ENCODE measurements at regions not wholly inside any gene's neighbourhood (a gene's known extent, or its start where the extent isn't known, plus 50 kb on each side); places are given as distances from the start of the nearest gene placed in this dataset.

DNA sequence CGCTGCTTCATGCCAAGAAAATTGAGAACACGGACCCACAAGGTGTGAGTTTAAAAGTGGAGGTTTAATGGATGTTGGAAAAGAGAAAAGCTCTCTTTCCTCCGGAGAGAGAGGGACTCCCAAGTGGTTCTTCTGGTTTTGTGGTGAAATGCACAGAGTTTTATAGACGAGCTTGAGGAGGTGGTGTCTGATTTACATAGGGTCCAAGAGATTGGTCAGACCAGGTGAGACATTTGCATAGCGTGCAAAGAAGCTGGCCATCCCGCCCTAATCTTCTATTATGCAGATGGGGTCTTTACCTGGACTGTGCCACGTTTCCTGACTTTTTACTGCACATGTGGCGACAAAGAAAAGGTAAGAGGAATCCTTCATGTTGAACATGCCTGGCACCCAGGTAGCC lies 236.4 kb upstream of the PCDH9 start:
- TF ChIP-seq EZH2phosphoT487 (IDR thresholded peaks at IDR 0.05; ENCODE audit: insufficient read depth, low read depth) (no peak), EZH2 (IDR thresholded peaks at IDR 0.05; ENCODE audit: insufficient read depth, poor library complexity, severe bottlenecking) (no peak)

Measured in GM23248 (cell line).